GM10248 (cell line): ENCODE measurements at regions not wholly inside any gene's neighbourhood (a gene's known extent, or its start where the extent isn't known, plus 50 kb on each side); places are given as distances from the start of the nearest gene placed in this dataset.

Source experiments
- CTCF ChIA-PET: fragments of 300-600 bp; sonication (Branson Sonifier 250); formaldehyde crosslinking; extraction: SDS; loops from one replicate; lab custom pipeline; 2021; ENCODE audit warnings: antibody characterized with exemption; lab: Yijun Ruan, JAX
- POLR2A ChIA-PET: fragments of 350-650 bp; sonication (Branson Sonifier 250); formaldehyde crosslinking; extraction: SDS; loops from one replicate; lab custom pipeline; 2020; ENCODE audit warnings: antibody characterized with exemption; lab: Yijun Ruan, JAX
- DNase-seq: peaks from one replicate; pipeline ENCODE4 v3.0.0; 2012; ENCODE audit errors: extremely low spot score
- CTCF ChIP-seq: IDR thresholded peaks from 2 replicates; pipeline ENCODE4 v1.5.1; 2012; ENCODE audit warnings: mild to moderate bottlenecking, low read depth; ENCODE audit errors: extremely low read depth, missing control alignments, control extremely low read depth

GRCh38 chr9:21744320-21744719 is 58.1 kb upstream of the MTAP start:
- no peak for DNase-seq
- no peak for TF ChIP-seq CTCF
- ChIA-PET CTCF (interaction anchor here (1.5 kb wide), 1 partner anchor 24 kb away, joined by 3 read pairs; no protein-coding TSS in a partner anchor), POLR2A (no interaction called here)

GRCh38 chr9:21744841-21745240 is 57.6 kb upstream of the MTAP start:
- ChIA-PET POLR2A (no interaction called here), CTCF (interaction anchor here (1.5 kb wide), 1 partner anchor 24 kb away, joined by 3 read pairs; no protein-coding TSS in a partner anchor)
- no peak for TF ChIP-seq CTCF
- DNase-seq = no peak

GRCh38 chr9:21746550-21746949 is 55.9 kb upstream of the MTAP start:
- no peak for TF ChIP-seq CTCF
- ChIA-PET POLR2A (no interaction called here), CTCF (interaction anchor here (1.0 kb wide), 1 partner anchor 8 kb away, joined by 3 read pairs; no protein-coding TSS in a partner anchor)
- DNase-seq = no peak

- DNase-seq = no peak
- POLR2A ChIA-PET = no interaction called here
- CTCF ChIA-PET = no interaction called here
- TF ChIP-seq CTCF = no peak
Measured at GRCh38 chr9:21747175-21747574, 55.3 kb upstream of the MTAP start.

GRCh38 chr9:21750021-21750735 is 52.3 kb upstream of the MTAP start:
- DNase-seq = no peak
- ChIA-PET CTCF (interaction anchor here (0.8 to 3.5 kb wide), 5 partner anchors 13 to 514 kb away, joined by 3 to 13 read pairs (median 4); no protein-coding TSS in a partner anchor), POLR2A (no interaction called here)
- no peak for TF ChIP-seq CTCF

- POLR2A ChIA-PET = no interaction called here
- CTCF ChIA-PET = interaction anchor here (1.0 to 1.6 kb wide), 3 partner anchors 12 to 570 kb away, joined by 3 to 7 read pairs (median 3); no protein-coding TSS in a partner anchor
- no peak for DNase-seq
- no peak for TF ChIP-seq CTCF
Measured at GRCh38 chr9:21751998-21752397, 50.4 kb upstream of the MTAP start.
